DOHH2 (cell line): ENCODE measurements at regions not wholly inside any gene's neighbourhood (a gene's known extent, or its start where the extent isn't known, plus 50 kb on each side); places are given as distances from the start of the nearest gene placed in this dataset.

Experiments used
- CTCF ChIP-seq: fragments of 200-600 bp; sonication (generic); IDR thresholded peaks from one replicate; pipeline ENCODE4 v1.5.1; 2014; ENCODE audit warnings: antibody characterized with exemption, mild to moderate bottlenecking, low read depth, low read length; ENCODE audit not compliant: poor library complexity, severe bottlenecking
- EZH2phosphoT487 ChIP-seq: fragments of 200-600 bp; sonication (generic); IDR thresholded peaks from 2 replicates; pipeline ENCODE4 v1.6.1; 2017; ENCODE audit warnings: borderline replicate concordance, mild to moderate bottlenecking, antibody characterized with exemption, low read length, moderate library complexity, mixed read lengths

- TF ChIP-seq CTCF: no peak
- no peak for TF ChIP-seq EZH2phosphoT487
Observed at GRCh38 chr2:38130876-38131275, 54.9 kb upstream of the CYP1B1 start.
